ENCODE measurements at regions not wholly inside any gene's neighbourhood (a gene's known extent, or its start where the extent isn't known, plus 50 kb on each side); places are given as distances from the start of the nearest gene placed in this dataset.

DNA sequence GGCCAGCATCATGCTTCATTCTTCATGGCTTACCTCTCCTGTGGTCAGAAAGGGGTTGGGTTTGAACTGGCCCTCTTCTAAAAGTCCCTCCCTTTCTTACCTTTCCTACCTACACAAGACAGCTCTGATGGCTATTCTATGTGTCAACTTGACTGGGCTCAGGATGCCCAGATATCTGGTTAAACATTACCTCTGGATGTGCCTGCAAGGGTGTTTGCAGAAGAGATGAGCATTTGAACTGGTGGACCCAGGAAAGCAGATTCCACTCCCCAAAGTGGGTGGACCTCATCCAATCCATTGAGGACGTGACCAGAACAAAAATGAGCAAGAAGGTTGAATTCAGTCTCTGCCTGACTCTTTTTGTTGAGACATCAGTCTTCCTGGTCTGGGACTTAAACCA is 79.0 kb upstream of the TCF7L2 start:
- CTCF ChIA-PET = no interaction called here
- no peak for TF ChIP-seq CTCF (IDR thresholded peaks at IDR 0.05; ENCODE audit: control extremely low read depth, extremely low read depth, low read depth, missing control alignments)
- DNase-seq (ENCODE audit: extremely low spot score) = no peak
- POLR2A ChIA-PET = no interaction called here

DNA sequence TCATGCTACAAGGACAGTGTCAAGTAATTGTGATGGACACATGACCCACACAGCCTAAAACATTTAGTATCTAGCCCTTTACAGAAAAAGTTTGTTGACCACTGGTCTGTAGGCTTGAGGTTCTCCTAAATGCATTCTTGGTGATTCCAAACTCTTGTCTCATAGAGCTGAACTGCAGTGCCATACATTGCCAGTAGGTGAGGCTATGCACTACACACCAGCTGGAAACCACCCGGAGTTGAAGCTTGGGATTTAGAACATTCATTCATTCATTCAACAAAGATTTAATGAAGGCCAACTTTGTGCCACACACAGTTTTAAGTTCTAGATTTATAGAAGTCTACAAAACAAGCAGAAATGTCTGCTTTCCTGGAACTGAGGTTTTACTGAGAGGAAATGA is 77.3 kb upstream of the TCF7L2 start:
- CTCF ChIA-PET = no interaction called here
- no peak for TF ChIP-seq CTCF (IDR thresholded peaks at IDR 0.05; ENCODE audit: control extremely low read depth, extremely low read depth, low read depth, missing control alignments)
- POLR2A ChIA-PET = no interaction called here
- no peak for DNase-seq (ENCODE audit: extremely low spot score)

DNA sequence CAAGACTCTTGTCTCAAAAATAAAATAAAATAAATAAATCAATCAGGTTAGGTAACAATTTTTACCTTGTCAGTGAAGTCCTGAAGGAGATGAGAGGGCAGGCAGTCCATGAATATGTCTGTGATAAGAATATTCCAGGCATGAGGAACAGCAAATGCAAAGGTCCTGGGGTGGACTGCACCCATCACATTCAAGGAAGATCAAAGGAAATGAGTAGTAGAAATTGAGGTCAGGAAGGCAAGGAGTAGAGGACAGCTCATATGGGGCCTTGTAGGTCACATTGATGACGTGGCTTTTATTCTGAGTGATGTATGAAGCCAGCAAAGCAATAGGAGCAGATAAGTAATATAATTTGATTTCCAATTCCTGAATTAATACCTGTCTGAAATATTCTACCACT is 76.5 kb upstream of the TCF7L2 start:
- no peak for TF ChIP-seq CTCF (IDR thresholded peaks at IDR 0.05; ENCODE audit: control extremely low read depth, extremely low read depth, low read depth, missing control alignments)
- CTCF ChIA-PET = no interaction called here

GRCh38 chr10:112874982-112875381 is 75.1 kb upstream of the TCF7L2 start:
- CTCF ChIA-PET = interaction anchor here (1.4 kb wide), 1 partner anchor 36 kb away, joined by 3 read pairs; no protein-coding TSS in a partner anchor
- POLR2A ChIA-PET = no interaction called here
- no peak for DNase-seq (ENCODE audit: extremely low spot score)
- no peak for TF ChIP-seq CTCF (IDR thresholded peaks at IDR 0.05; ENCODE audit: control extremely low read depth, extremely low read depth, low read depth, missing control alignments)

More for the DNA sequence above, 76.5 kb upstream of the TCF7L2 start:
- no peak for DNase-seq (ENCODE audit: extremely low spot score)
- POLR2A ChIA-PET = no interaction called here

DNA sequence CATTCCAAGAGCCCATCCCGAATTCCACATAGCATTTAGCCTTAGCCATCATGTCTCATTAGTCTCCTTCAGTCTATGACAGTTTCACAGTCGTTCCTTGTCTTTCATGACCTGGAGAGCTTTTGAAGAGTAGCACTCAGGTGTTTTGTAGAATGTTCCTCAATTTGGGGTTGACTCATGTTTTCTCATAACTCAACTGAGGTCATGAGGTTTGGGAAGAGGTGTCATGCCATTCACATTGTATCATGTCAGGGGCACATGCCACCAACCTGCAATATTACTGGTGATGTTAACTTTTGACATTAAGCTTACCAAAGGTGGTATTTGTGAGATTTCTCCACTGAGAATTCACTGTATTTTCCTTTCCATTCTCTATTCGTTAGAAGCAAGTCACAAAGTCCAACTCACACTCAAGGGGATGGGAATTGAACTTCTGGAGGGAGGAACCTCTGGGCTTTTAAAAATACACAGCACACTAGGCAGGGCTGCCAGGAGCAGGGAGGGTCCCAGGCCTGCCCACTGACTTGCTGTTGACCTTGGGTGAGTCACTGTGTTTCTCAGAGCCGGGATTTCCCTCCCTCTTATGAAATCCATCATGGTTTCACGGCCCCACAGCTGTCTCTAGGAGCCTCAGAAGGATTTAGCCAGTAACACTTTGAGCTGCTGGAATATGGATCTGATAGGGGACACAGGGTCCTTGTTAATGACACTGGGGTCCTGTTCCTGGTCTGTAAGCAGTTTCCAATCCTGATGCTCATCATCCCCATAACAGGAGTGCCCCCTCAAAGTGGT is 74.4 kb upstream of the TCF7L2 start:
- ChIA-PET POLR2A (no interaction called here), CTCF (interaction anchor here (1.4 kb wide), 1 partner anchor 37 kb away, joined by 3 read pairs; no protein-coding TSS in a partner anchor)
- TF ChIP-seq CTCF (IDR thresholded peaks at IDR 0.05; ENCODE audit: control extremely low read depth, extremely low read depth, low read depth, missing control alignments) = no peak
- no peak for DNase-seq (ENCODE audit: extremely low spot score)

GRCh38 chr10:112880633-112881530 is 69.2 kb upstream of the TCF7L2 start:
- DNase-seq (ENCODE audit: extremely low spot score) = no peak
- CTCF ChIA-PET = no interaction called here
- POLR2A ChIA-PET = no interaction called here
- no peak for TF ChIP-seq CTCF (IDR thresholded peaks at IDR 0.05; ENCODE audit: control extremely low read depth, extremely low read depth, low read depth, missing control alignments)

Measured in GM10248 (cell line).